ENCODE measurements at regions not wholly inside any gene's neighbourhood (a gene's known extent, or its start where the extent isn't known, plus 50 kb on each side); places are given as distances from the start of the nearest gene placed in this dataset.

- TF ChIP-seq POLR2A (IDR thresholded peaks at IDR 0.05): no peak
- TF ChIP-seq CTCF (IDR thresholded peaks at IDR 0.05): no peak
- TF ChIP-seq POLR2AphosphoS5 (IDR thresholded peaks at IDR 0.05): no peak
These were observed 241.2 kb downstream of the FOXL1 start for GRCh38 chr16:86819533-86819892.
